ENCODE measurements at regions not wholly inside any gene's neighbourhood (a gene's known extent, or its start where the extent isn't known, plus 50 kb on each side); places are given as distances from the start of the nearest gene placed in this dataset.

- no peak for DNase-seq
Measured at GRCh38 chr10:30793093-30793492, 163.5 kb upstream of the LYZL2 start.

GRCh38 chr10:30792025-30792424 lies 162.5 kb upstream of the LYZL2 start:
- DNase-seq, result no peak

- DNase-seq, result no peak
Measured at GRCh38 chr10:30791197-30791611, 161.7 kb upstream of the LYZL2 start.

GRCh38 chr10:30789806-30790205 lies 160.3 kb upstream of the LYZL2 start:
- no peak for DNase-seq

- DNase-seq, result no peak
Measured at GRCh38 chr10:30788307-30788706, 158.8 kb upstream of the LYZL2 start.

GRCh38 chr10:30786906-30787305 lies 157.4 kb upstream of the LYZL2 start:
- no peak for DNase-seq

GRCh38 chr10:30786131-30786530 lies 156.6 kb upstream of the LYZL2 start:
- DNase-seq, result no peak

- peak; percentile 31 for DNase-seq
Measured at GRCh38 chr10:30784897-30785605, 155.5 kb upstream of the LYZL2 start.

GRCh38 chr10:30784524-30784896 lies 155.0 kb upstream of the LYZL2 start:
- no peak for DNase-seq

- DNase-seq, result peak; percentile 12
Measured at GRCh38 chr10:30783939-30784501, 154.5 kb upstream of the LYZL2 start.

- DNase-seq, result peak; percentile 30
Measured at GRCh38 chr10:30782537-30783461, 153.2 kb upstream of the LYZL2 start.

GRCh38 chr10:30782157-30782536 lies 152.6 kb upstream of the LYZL2 start:
- no peak for DNase-seq

GRCh38 chr10:30781670-30782121 lies 152.1 kb upstream of the LYZL2 start:
- no peak for DNase-seq

- no peak for DNase-seq
Measured at GRCh38 chr10:30778769-30779168, 149.2 kb upstream of the LYZL2 start.

GRCh38 chr10:30775779-30776591 lies 146.4 kb upstream of the LYZL2 start:
- no peak for DNase-seq

GRCh38 chr10:30774261-30774660 lies 144.7 kb upstream of the LYZL2 start:
- DNase-seq, result no peak

- no peak for DNase-seq
Measured at GRCh38 chr10:30773501-30773900, 143.9 kb upstream of the LYZL2 start.

- no peak for DNase-seq
Measured at GRCh38 chr10:30770816-30771215, 141.3 kb upstream of the LYZL2 start.

- no peak for DNase-seq
Measured at GRCh38 chr10:30770229-30770628, 140.7 kb upstream of the LYZL2 start.

GRCh38 chr10:30769361-30769760 lies 139.8 kb upstream of the LYZL2 start:
- DNase-seq, result no peak

- no peak for DNase-seq
Measured at GRCh38 chr10:30765616-30766015, 136.1 kb upstream of the LYZL2 start.

GRCh38 chr10:30765022-30765615 lies 135.6 kb upstream of the LYZL2 start:
- no peak for DNase-seq

- no peak for DNase-seq
Measured at GRCh38 chr10:30763918-30764317, 134.4 kb upstream of the LYZL2 start.

Measured in NCI-H524 treated with DMSO at 0.1 percent for 48 hours (cell line).